Retina (tissue), 1 donor: ENCODE measurements at regions not wholly inside any gene's neighbourhood (a gene's known extent, or its start where the extent isn't known, plus 50 kb on each side); places are given as distances from the start of the nearest gene placed in this dataset.

Source experiments
- DNase-seq: peaks from one replicate; pipeline ENCODE4 v3.0.0-alpha.2; 2016

DNA sequence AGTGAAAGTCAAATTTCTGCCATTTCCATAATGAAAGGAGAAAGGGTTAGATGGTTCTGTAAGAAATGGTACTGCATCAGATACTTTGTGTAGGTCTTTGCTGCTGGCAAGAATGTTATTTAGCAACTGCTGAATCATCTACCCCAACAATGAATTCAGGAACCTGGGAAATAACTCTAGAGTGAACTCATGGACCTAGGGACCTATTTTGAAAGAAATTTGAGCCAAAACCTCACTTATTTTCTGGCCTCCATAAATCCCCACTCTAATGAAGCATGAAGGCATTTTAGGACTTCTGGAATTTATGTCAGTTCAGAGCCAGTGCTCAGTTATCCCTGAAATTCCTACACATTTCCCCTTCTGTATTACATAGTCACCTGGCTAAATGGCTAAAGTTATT, 50.9 kb upstream of the CPNE8 start:
- no peak for DNase-seq
